VCaP (cell line): ENCODE measurements at regions not wholly inside any gene's neighbourhood (a gene's known extent, or its start where the extent isn't known, plus 50 kb on each side); places are given as distances from the start of the nearest gene placed in this dataset.

Experiments
- H3K27ac ChIP-seq: fragments of 450-650 bp; 2 replicates; pipeline ENCODE4 v1.5.1; 2017
- TF ChIP-seq, protein P1 (sequence below): fragments of 450-650 bp; conservative IDR thresholded peaks from 2 replicates; pipeline ENCODE4 v1.5.1; 2017; ENCODE audit warnings: mild to moderate bottlenecking, moderate library complexity

DNA sequence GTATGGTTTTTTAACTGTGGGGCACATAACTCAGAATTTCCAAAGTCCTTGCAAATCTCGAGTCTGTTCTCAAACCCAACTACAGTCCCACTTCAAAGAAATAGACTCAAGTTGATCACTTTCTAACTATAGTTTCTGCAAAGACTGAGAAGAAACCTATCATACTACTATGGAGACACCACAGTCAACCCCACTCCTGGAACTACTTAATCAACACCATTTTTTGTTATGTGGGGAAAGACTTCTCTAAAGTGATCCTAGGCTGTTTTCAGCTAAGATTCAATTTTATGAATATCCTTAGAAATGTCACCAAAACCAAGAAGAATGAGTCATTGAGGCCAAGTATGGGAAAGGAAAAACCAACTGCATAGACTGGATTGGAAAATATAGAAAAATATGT, 198.8 kb downstream of the WDR11 start:
- no peak overlapping the region for H3K27ac ChIP-seq
- TF ChIP-seq, protein P1, sequence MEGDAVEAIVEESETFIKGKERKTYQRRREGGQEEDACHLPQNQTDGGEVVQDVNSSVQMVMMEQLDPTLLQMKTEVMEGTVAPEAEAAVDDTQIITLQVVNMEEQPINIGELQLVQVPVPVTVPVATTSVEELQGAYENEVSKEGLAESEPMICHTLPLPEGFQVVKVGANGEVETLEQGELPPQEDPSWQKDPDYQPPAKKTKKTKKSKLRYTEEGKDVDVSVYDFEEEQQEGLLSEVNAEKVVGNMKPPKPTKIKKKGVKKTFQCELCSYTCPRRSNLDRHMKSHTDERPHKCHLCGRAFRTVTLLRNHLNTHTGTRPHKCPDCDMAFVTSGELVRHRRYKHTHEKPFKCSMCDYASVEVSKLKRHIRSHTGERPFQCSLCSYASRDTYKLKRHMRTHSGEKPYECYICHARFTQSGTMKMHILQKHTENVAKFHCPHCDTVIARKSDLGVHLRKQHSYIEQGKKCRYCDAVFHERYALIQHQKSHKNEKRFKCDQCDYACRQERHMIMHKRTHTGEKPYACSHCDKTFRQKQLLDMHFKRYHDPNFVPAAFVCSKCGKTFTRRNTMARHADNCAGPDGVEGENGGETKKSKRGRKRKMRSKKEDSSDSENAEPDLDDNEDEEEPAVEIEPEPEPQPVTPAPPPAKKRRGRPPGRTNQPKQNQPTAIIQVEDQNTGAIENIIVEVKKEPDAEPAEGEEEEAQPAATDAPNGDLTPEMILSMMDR, result no peak

DNA sequence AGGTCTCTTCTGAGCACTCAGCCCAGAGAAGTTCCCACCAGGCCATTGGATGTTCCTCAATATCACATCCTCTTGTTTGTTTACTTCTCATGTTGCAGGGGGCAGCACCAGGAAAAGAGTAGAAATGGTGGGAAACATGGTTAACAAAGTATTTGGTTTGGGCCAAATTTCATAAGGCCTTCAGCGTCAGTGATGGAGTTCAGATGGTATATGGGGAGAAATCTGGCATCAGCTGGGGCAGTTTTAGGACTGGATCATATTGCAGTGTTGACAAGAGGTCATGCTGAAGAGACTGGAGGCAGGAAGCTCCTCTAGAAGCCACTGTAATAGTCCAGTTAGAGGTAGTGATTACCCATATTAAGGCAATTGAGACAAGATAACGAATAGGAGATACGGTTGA, 200.0 kb downstream of the WDR11 start:
- TF ChIP-seq, protein P1, result no peak
- H3K27ac ChIP-seq, result no peak overlapping the region

DNA sequence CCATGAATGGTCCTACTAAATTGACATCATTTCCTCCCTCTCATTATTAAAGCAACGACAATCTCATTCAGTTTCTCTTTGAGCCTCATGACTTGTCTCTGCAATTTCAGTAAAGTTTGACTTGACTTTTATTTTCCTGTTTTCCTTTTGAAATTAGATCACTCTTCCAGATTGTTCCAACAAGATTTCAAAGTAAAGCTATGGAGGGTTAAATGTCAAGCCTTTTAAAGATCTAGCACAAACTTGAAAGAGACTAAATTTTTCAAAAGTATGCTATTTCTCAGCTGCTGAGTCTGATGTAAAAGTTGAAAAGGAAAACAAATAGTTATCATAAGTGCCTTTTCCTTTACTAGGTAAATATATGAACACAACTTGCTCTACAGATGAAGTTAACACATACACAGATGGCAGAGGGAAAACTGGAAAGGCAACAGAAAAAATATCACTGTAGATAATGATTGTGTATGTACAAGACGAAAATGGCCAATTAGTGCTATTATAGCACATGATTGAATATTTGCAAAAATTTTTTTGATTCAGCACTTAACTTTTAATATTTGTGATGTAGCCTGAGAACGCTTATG, 200.6 kb downstream of the WDR11 start:
- TF ChIP-seq, protein P1, result no peak

DNA sequence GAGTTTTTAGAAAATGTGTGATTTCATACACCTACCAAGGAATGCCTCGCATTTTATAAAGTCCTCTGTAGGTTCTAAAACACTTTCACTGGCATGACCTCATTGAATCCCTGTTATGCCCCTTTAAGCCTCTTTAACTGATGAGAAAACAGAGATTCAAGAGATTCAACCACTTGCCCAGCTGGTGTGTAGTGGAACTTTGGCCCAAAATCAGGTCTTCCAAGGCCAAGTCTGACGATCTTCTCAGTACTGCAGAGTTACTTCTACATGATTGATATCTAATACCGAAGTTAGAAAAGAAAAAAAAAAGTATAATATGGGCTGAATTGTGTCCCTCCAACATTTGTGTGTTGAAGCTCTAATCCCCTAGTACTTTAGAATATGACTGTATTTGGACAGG, 202.0 kb downstream of the WDR11 start:
- TF ChIP-seq, protein P1, result no peak
- no peak overlapping the region for H3K27ac ChIP-seq

More for the DNA sequence above, 200.6 kb downstream of the WDR11 start:
- H3K27ac ChIP-seq, result no peak overlapping the region

DNA sequence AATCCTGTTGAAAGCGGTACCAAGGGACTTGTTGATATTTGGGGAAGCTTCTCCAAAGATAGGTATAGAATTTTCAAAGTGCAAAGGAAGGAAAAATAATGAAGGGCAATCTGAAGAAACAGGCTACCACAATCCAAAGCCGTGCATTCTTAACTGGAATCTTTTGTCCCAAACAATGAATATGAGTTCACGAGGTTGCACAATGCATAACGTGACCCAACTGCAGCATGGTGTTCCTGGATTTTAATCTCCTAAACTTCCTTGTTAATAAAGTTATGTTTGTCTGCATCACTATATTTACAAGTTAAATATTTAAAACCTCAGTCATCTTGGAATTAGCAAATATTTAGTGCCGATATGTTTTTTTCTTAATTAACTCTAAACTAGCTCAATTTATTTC, 203.7 kb downstream of the WDR11 start:
- H3K27ac ChIP-seq, result no peak overlapping the region
- TF ChIP-seq, protein P1, result no peak

DNA sequence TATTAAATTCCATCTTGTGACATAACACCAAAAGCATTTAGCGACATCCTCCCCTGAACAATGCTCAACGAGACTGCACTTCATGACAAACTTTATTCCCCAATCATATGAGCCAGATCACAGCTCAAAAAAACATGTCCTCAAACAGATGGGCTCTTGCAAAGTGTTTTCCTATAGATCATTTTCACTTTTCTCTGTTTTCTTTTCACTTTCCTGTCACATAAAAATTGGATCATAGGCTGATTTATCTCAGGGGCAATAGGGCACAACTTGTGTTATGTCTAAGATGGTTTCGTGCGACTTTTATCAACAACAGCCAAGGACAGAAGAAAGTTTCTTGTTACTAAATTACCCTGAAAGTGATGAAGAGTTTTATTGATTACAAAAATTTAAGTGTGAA, 206.1 kb downstream of the WDR11 start:
- H3K27ac ChIP-seq, result no peak overlapping the region
- TF ChIP-seq, protein P1, result no peak

DNA sequence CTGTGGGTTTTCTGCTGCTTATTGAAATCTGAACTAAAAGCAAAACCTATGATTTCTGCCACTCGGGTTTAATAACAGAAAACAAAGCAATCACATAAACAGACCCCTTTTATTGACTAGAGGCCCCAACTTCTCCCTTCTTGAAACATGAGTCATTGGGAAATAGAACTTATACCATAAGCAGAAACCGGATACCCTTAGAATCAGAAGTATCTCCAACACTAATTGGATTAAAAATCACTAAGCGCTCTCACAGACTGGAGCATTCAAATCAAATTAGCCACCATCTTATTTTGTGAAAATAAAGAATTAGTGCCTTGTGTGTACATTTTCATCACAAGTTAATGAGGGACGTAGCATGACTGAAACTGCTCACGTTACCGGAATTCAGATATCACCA, 206.9 kb downstream of the WDR11 start:
- TF ChIP-seq, protein P1, result no peak
- H3K27ac ChIP-seq, result no peak overlapping the region
